H7 (cell line): ENCODE measurements at regions not wholly inside any gene's neighbourhood (a gene's known extent, or its start where the extent isn't known, plus 50 kb on each side); places are given as distances from the start of the nearest gene placed in this dataset.

ENCODE experiments used
- DNase-seq: peaks from one replicate; pipeline ENCODE4 v3.0.0; 2012
- H3K27me3 ChIP-seq: 2 replicates; pipeline ENCODE4 v1.6.0; 2011; ENCODE audit warnings: mild to moderate bottlenecking, low read length; ENCODE audit not compliant: control insufficient read depth, insufficient read depth
- H3K36me3 ChIP-seq: replicated peaks from 2 replicates; pipeline ENCODE4 v1.5.1; 2011; ENCODE audit warnings: low read length; ENCODE audit not compliant: control insufficient read depth, insufficient read depth
- H3K4me3 ChIP-seq: 2 replicates; pipeline ENCODE4 v1.5.1; 2011; ENCODE audit warnings: low read depth, mild to moderate bottlenecking, control low read depth, low read length, moderate library complexity; ENCODE audit not compliant: insufficient read depth

GRCh38 chr7:124514471-124514870 lies 251.1 kb downstream of the GPR37 start:
- Histone ChIP-seq H3K4me3 (no peak overlapping the region), H3K27me3 (no peaks in the 10 kb centered on the region), H3K36me3 (no peaks in the 10 kb centered on the region)
- no peak for DNase-seq

GRCh38 chr7:124497176-124497575 lies 268.4 kb downstream of the GPR37 start:
- H3K36me3 ChIP-seq, result no peaks in the 10 kb centered on the region
- DNase-seq, result no peak
- no peak overlapping the region for H3K4me3 ChIP-seq
- H3K27me3 ChIP-seq, result no peaks in the 10 kb centered on the region

GRCh38 chr7:124489925-124490324 lies 275.7 kb downstream of the GPR37 start:
- Histone ChIP-seq H3K4me3 (no peak overlapping the region), H3K36me3 (no peaks in the 10 kb centered on the region), H3K27me3 (no peaks in the 10 kb centered on the region)
- no peak for DNase-seq

- Histone ChIP-seq H3K27me3 (no peaks in the 10 kb centered on the region), H3K36me3 (no peaks in the 10 kb centered on the region), H3K4me3 (no peak overlapping the region)
- no peak for DNase-seq
Observed at GRCh38 chr7:124489082-124489819, 276.3 kb downstream of the GPR37 start.

- H3K27me3 ChIP-seq, result no peaks in the 10 kb centered on the region
- no peak for DNase-seq
- H3K4me3 ChIP-seq, result no peak overlapping the region
- H3K36me3 ChIP-seq, result no peaks in the 10 kb centered on the region
Observed at GRCh38 chr7:124482229-124482628, 283.4 kb downstream of the GPR37 start.

GRCh38 chr7:124480821-124481290 lies 284.7 kb downstream of the GPR37 start:
- no peak for DNase-seq
- Histone ChIP-seq H3K4me3 (no peak overlapping the region), H3K27me3 (no peaks in the 10 kb centered on the region), H3K36me3 (no peaks in the 10 kb centered on the region)

GRCh38 chr7:124480036-124480820 lies 285.4 kb downstream of the GPR37 start:
- no peaks in the 10 kb centered on the region for H3K36me3 ChIP-seq
- H3K27me3 ChIP-seq, result no peaks in the 10 kb centered on the region
- no peak overlapping the region for H3K4me3 ChIP-seq
- DNase-seq, result no peak

GRCh38 chr7:124462249-124462648 lies 303.3 kb downstream of the GPR37 start:
- Histone ChIP-seq H3K36me3 (no peaks in the 10 kb centered on the region), H3K27me3 (no peaks in the 10 kb centered on the region), H3K4me3 (no peak overlapping the region)
- DNase-seq, result no peak

GRCh38 chr7:124460555-124460954 lies 305.0 kb downstream of the GPR37 start:
- Histone ChIP-seq H3K27me3 (no peaks in the 10 kb centered on the region), H3K36me3 (no peaks in the 10 kb centered on the region), H3K4me3 (no peak overlapping the region)
- DNase-seq, result no peak

GRCh38 chr7:124460056-124460450 lies 305.5 kb downstream of the GPR37 start:
- Histone ChIP-seq H3K36me3 (no peaks in the 10 kb centered on the region), H3K4me3 (no peak overlapping the region), H3K27me3 (no peaks in the 10 kb centered on the region)
- no peak for DNase-seq

GRCh38 chr7:124459101-124460055 lies 306.2 kb downstream of the GPR37 start:
- DNase-seq, result no peak
- Histone ChIP-seq H3K36me3 (no peaks in the 10 kb centered on the region), H3K27me3 (no peaks in the 10 kb centered on the region), H3K4me3 (no peak overlapping the region)

GRCh38 chr7:124457841-124458240 lies 307.8 kb downstream of the GPR37 start:
- no peak for DNase-seq
- Histone ChIP-seq H3K4me3 (no peak overlapping the region), H3K36me3 (no peaks in the 10 kb centered on the region), H3K27me3 (no peaks in the 10 kb centered on the region)

GRCh38 chr7:124456286-124456685 lies 309.3 kb downstream of the GPR37 start:
- DNase-seq, result no peak
- no peaks in the 10 kb centered on the region for H3K27me3 ChIP-seq
- H3K4me3 ChIP-seq, result no peak overlapping the region
- no peaks in the 10 kb centered on the region for H3K36me3 ChIP-seq

- Histone ChIP-seq H3K4me3 (no peak overlapping the region), H3K36me3 (no peaks in the 10 kb centered on the region), H3K27me3 (no peaks in the 10 kb centered on the region)
- no peak for DNase-seq
Observed at GRCh38 chr7:124452186-124452585, 313.4 kb downstream of the GPR37 start.
